RWPE1 (cell line): ENCODE measurements at regions not wholly inside any gene's neighbourhood (a gene's known extent, or its start where the extent isn't known, plus 50 kb on each side); places are given as distances from the start of the nearest gene placed in this dataset.

Experiments
- CTCF ChIA-PET: fragments of 350-600 bp; sonication (Branson Sonifier 250); formaldehyde crosslinking; extraction: SDS; loops from one replicate; lab custom pipeline; 2021; lab: Yijun Ruan, JAX
- POLR2A ChIA-PET: fragments of 400-600 bp; formaldehyde crosslinking; extraction: SDS; loops from one replicate; lab custom pipeline; 2020; ENCODE audit warnings: antibody characterized with exemption; ENCODE audit not compliant: low non-redundant PET; lab: Yijun Ruan, JAX
- DNase-seq: peaks from one replicate; pipeline ENCODE4 v3.0.0; 2012; ENCODE audit warnings: low spot score
- H3K27ac ChIP-seq: fragments of 450-650 bp; 2 replicates; pipeline ENCODE4 v1.5.1; 2017
- CTCF ChIP-seq: fragments of 450-650 bp; conservative IDR thresholded peaks from 2 replicates; pipeline ENCODE4 v1.5.1; 2017; ENCODE audit warnings: low read depth, mild to moderate bottlenecking

- CTCF ChIA-PET: no interaction called here
- H3K27ac ChIP-seq: no peak overlapping the region
- POLR2A ChIA-PET: no interaction called here
- no peak for TF ChIP-seq CTCF
- DNase-seq: no peak
Observed at GRCh38 chr3:19644405-19644804, 289.6 kb downstream of the EFHB start.

- no peak for TF ChIP-seq CTCF
- ChIA-PET POLR2A (no interaction called here), CTCF (no interaction called here)
- H3K27ac ChIP-seq: no peak overlapping the region
- DNase-seq: no peak
Observed at GRCh38 chr3:19641408-19641807, 292.6 kb downstream of the EFHB start.

DNA sequence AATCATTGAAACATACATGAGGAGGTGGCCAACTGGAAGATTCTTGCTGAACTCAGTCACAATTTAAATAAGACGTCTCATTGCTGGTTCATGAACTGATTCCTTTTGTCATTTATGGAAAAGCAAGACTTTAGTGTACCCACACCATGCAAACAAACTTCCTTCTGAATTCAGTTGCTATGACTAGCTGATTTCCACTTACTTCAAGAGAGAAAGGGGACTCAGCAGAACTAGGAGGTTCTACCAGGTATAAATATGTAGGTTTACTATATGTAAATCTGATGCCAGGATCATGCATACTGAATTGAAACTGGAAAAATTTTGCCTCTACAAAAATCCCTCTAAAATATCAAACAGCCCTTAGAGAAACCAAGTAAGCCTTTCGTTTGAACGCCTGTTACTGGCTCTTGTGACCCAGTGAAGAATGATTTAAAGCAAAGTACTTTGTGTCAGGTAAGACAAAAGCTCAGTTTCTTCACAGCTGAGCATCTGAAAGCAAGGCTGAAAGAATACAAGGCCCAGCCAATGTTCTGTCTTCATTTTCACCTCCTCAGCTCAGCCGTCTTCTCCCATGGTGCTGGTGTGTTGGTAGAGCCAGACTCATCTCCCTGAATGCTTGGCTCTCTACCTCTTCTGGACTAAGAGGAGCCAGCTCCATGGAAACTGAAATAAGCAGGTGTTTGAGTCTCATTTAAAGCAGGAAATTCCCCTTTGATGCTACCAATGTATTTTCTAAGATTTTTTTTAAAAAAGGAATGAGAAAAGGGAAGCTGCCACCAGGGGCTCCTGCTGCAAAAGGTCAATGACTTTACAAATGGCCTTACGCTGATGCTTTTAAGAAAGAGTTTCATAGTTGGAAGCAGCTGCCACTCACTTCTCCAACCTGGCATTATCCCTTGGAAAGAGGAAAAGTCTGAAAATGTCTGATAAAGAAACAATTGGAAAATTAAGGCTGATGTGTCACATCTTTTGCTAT is 301.6 kb downstream of the EFHB start:
- no peak for DNase-seq
- POLR2A ChIA-PET: no interaction called here
- CTCF ChIA-PET: no interaction called here
- no peak overlapping the region for H3K27ac ChIP-seq
- no peak for TF ChIP-seq CTCF

GRCh38 chr3:19598870-19599269 is 335.1 kb downstream of the EFHB start:
- H3K27ac ChIP-seq: no peak overlapping the region
- ChIA-PET CTCF (no interaction called here), POLR2A (no interaction called here)
- DNase-seq: no peak
- TF ChIP-seq CTCF: no peak

- no peak overlapping the region for H3K27ac ChIP-seq
- POLR2A ChIA-PET: no interaction called here
- TF ChIP-seq CTCF: no peak
- CTCF ChIA-PET: no interaction called here
- no peak for DNase-seq
Observed at GRCh38 chr3:19596408-19596807, 337.6 kb downstream of the EFHB start.

DNA sequence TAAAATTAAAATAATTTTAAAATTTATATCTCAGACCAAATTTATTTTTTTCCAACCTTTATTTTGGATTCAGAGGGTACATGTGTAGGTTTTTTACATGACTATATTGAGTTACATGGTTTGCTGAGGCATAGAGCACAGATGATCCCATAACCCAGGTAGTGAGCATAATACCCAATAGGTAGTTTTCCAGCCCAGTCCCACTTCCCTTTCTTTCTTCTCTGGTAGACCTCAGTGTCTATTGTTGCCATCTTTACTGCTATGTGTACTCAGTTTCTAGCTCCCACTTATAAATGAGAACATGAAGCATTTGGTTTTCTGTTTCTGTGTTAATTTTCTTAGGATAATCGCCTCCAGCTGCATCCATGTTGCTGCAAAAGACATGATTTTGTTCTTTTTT is 338.1 kb downstream of the EFHB start:
- POLR2A ChIA-PET: no interaction called here

More for the DNA sequence above, 338.1 kb downstream of the EFHB start:
- DNase-seq: no peak
- no peak overlapping the region for H3K27ac ChIP-seq
- no peak for TF ChIP-seq CTCF
- CTCF ChIA-PET: no interaction called here
